ENCODE measurements at regions not wholly inside any gene's neighbourhood (a gene's known extent, or its start where the extent isn't known, plus 50 kb on each side); places are given as distances from the start of the nearest gene placed in this dataset.

- in situ Hi-C loops (cut with HindIII; ENCODE audit: low sequenced_read_pairs) = no loop called here
- no peak for DNase-seq (ENCODE audit: low read depth, low spot score)
- H3K4me3 ChIP-seq (ENCODE audit: low read depth, low read length) = no peak overlapping the region
- TF ChIP-seq CTCF (IDR thresholded peaks at IDR 0.05; ENCODE audit: low read depth, low read length) = no peak
Observed at GRCh38 chr11:69383372-69384250, 89.7 kb downstream of the MYEOV start.

- H3K4me3 ChIP-seq (ENCODE audit: low read depth, low read length) = no peak overlapping the region
- DNase-seq (ENCODE audit: low read depth, low spot score) = no peak
- in situ Hi-C loops (cut with HindIII; ENCODE audit: low sequenced_read_pairs) = no loop called here
- TF ChIP-seq CTCF (IDR thresholded peaks at IDR 0.05; ENCODE audit: low read depth, low read length) = no peak
Observed at GRCh38 chr11:69384251-69385143, 90.5 kb downstream of the MYEOV start.

GRCh38 chr11:69385144-69385820 lies 91.3 kb downstream of the MYEOV start:
- H3K4me3 ChIP-seq (ENCODE audit: low read depth, low read length) = no peak overlapping the region
- no peak for DNase-seq (ENCODE audit: low read depth, low spot score)
- TF ChIP-seq CTCF (IDR thresholded peaks at IDR 0.05; ENCODE audit: low read depth, low read length) = no peak
- in situ Hi-C loops (cut with HindIII; ENCODE audit: low sequenced_read_pairs) = no loop called here

GRCh38 chr11:69385832-69386427 lies 92.0 kb downstream of the MYEOV start:
- no peak overlapping the region for H3K4me3 ChIP-seq (ENCODE audit: low read depth, low read length)
- in situ Hi-C loops (cut with HindIII; ENCODE audit: low sequenced_read_pairs) = no loop called here
- no peak for DNase-seq (ENCODE audit: low read depth, low spot score)
- TF ChIP-seq CTCF (IDR thresholded peaks at IDR 0.05; ENCODE audit: low read depth, low read length) = no peak

GRCh38 chr11:69386594-69387408 lies 92.8 kb downstream of the MYEOV start:
- DNase-seq (ENCODE audit: low read depth, low spot score) = no peak
- in situ Hi-C loops (cut with HindIII; ENCODE audit: low sequenced_read_pairs) = no loop called here
- TF ChIP-seq CTCF (IDR thresholded peaks at IDR 0.05; ENCODE audit: low read depth, low read length) = no peak
- no peak overlapping the region for H3K4me3 ChIP-seq (ENCODE audit: low read depth, low read length)

Data from astrocyte of the spinal cord (primary cell).